WERI-Rb-1 (cell line): ENCODE measurements at regions not wholly inside any gene's neighbourhood (a gene's known extent, or its start where the extent isn't known, plus 50 kb on each side); places are given as distances from the start of the nearest gene placed in this dataset.

Experiments
- DNase-seq: peaks from one replicate; pipeline ENCODE4 v3.0.0-alpha.2; 2020
- H3K27ac ChIP-seq: fragments of 250-450 bp; sonication (Bioruptor Pico); 2 replicates; pipeline ENCODE4 v1.5.1; 2020; ENCODE audit warnings: mild to moderate bottlenecking, moderate library complexity
- H3K27me3 ChIP-seq: fragments of 250-450 bp; sonication (Bioruptor Pico); 2 replicates; pipeline ENCODE4 v1.5.1; 2021; ENCODE audit warnings: mild to moderate bottlenecking, low read depth, moderate library complexity; ENCODE audit not compliant: insufficient read depth, severe bottlenecking
- H3K36me3 ChIP-seq: fragments of 250-450 bp; sonication (Bioruptor Pico); 2 replicates; pipeline ENCODE4 v1.5.1; 2020; ENCODE audit warnings: mild to moderate bottlenecking, moderate library complexity
- H3K4me3 ChIP-seq: 2 replicates; pipeline ENCODE4 v1.5.1; 2011; ENCODE audit warnings: low read depth, mild to moderate bottlenecking, control low read depth, low read length
- H3K9me3 ChIP-seq: fragments of 250-450 bp; sonication (Bioruptor Pico); 2 replicates; pipeline ENCODE4 v1.5.1; 2021; ENCODE audit warnings: mild to moderate bottlenecking, moderate library complexity; ENCODE audit not compliant: severe bottlenecking
- CTCF ChIP-seq: IDR thresholded peaks from 2 replicates; pipeline ENCODE4 v1.5.1; 2011; ENCODE audit warnings: low read depth, mild to moderate bottlenecking, control low read depth, inconsistent platforms, low read length

GRCh38 chr11:22466351-22466750 is 128.2 kb downstream of the SLC17A6 start:
- TF ChIP-seq CTCF, result no peak
- H3K36me3 ChIP-seq, result no peaks in the 10 kb centered on the region
- H3K9me3 ChIP-seq, result no peaks in the 10 kb centered on the region
- H3K4me3 ChIP-seq, result no peak overlapping the region
- no peaks in the 10 kb centered on the region for H3K27me3 ChIP-seq
- no peak for DNase-seq
- H3K27ac ChIP-seq, result no peak overlapping the region

- Histone ChIP-seq H3K9me3 (no peaks in the 10 kb centered on the region), H3K27ac (no peak overlapping the region), H3K4me3 (no peak overlapping the region), H3K27me3 (no peaks in the 10 kb centered on the region), H3K36me3 (no peaks in the 10 kb centered on the region)
- TF ChIP-seq CTCF, result no peak
- no peak for DNase-seq
Observed at GRCh38 chr11:22465620-22466019, 127.4 kb downstream of the SLC17A6 start.

- no peaks in the 10 kb centered on the region for H3K27me3 ChIP-seq
- no peak overlapping the region for H3K27ac ChIP-seq
- TF ChIP-seq CTCF, result no peak
Observed at GRCh38 chr11:22461626-22462025, 123.4 kb downstream of the SLC17A6 start.

GRCh38 chr11:22460181-22460580 is 122.0 kb downstream of the SLC17A6 start:
- no peak for DNase-seq
- no peak for TF ChIP-seq CTCF
- H3K9me3 ChIP-seq, result no peaks in the 10 kb centered on the region
- H3K36me3 ChIP-seq, result no peaks in the 10 kb centered on the region
- H3K4me3 ChIP-seq, result no peak overlapping the region
- H3K27ac ChIP-seq, result no peak overlapping the region
- H3K27me3 ChIP-seq, result no peaks in the 10 kb centered on the region

More at GRCh38 chr11:22461626-22462025, 123.4 kb downstream of the SLC17A6 start:
- Histone ChIP-seq H3K36me3 (no peaks in the 10 kb centered on the region), H3K9me3 (no peaks in the 10 kb centered on the region), H3K4me3 (no peak overlapping the region)
- no peak for DNase-seq

GRCh38 chr11:22459048-22459447 is 120.9 kb downstream of the SLC17A6 start:
- H3K9me3 ChIP-seq, result no peaks in the 10 kb centered on the region
- TF ChIP-seq CTCF, result no peak
- no peaks in the 10 kb centered on the region for H3K36me3 ChIP-seq
- DNase-seq, result no peak
- H3K27ac ChIP-seq, result no peak overlapping the region
- no peaks in the 10 kb centered on the region for H3K27me3 ChIP-seq
- no peak overlapping the region for H3K4me3 ChIP-seq

GRCh38 chr11:22458161-22458560 is 120.0 kb downstream of the SLC17A6 start:
- Histone ChIP-seq H3K4me3 (no peak overlapping the region), H3K9me3 (no peaks in the 10 kb centered on the region), H3K27ac (no peak overlapping the region), H3K36me3 (no peaks in the 10 kb centered on the region), H3K27me3 (no peaks in the 10 kb centered on the region)
- no peak for TF ChIP-seq CTCF
- DNase-seq, result no peak
